IMR-90 (cell line): ENCODE measurements at regions not wholly inside any gene's neighbourhood (a gene's known extent, or its start where the extent isn't known, plus 50 kb on each side); places are given as distances from the start of the nearest gene placed in this dataset.

Experiments used
- CTCF ChIP-seq: conservative IDR thresholded peaks from 2 replicates; pipeline ENCODE4 v1.5.1; 2012; ENCODE audit warnings: mild to moderate bottlenecking, low read depth, low read length, improper control_type of control experiment
- RFX5 ChIP-seq: IDR thresholded peaks from 2 replicates; pipeline ENCODE4 v1.8.0; 2012; ENCODE audit warnings: low read depth, mild to moderate bottlenecking, low read length, moderate library complexity

GRCh38 chr4:132346016-132346415 lies 803.1 kb upstream of the PCDH10 start:
- no peak for TF ChIP-seq RFX5
- TF ChIP-seq CTCF, result no peak
